ENCODE measurements at regions not wholly inside any gene's neighbourhood (a gene's known extent, or its start where the extent isn't known, plus 50 kb on each side); places are given as distances from the start of the nearest gene placed in this dataset.

- Histone ChIP-seq H2BK15ac (ENCODE audit: low read depth, low read length) (no peak overlapping the region), H2AFZ (ENCODE audit: low read length) (no peak overlapping the region), H3K9me3 (ENCODE audit: control insufficient read depth, low read depth, low read length) (peaks cover 20% of the 10 kb centered on the region), H3K56ac (ENCODE audit: insufficient read length, low read depth, low read length) (no peak overlapping the region), H4K20me1 (ENCODE audit: control insufficient read depth, insufficient read depth, insufficient read length) (no peaks in the 10 kb centered on the region), H2AK5ac (ENCODE audit: insufficient read length, low read length) (no peak overlapping the region), H4K8ac (replicated peaks; ENCODE audit: insufficient read length, low read depth, low read length) (no peak overlapping the region), H2BK120ac (ENCODE audit: low read depth, low read length, poor library complexity, severe bottlenecking) (no peak overlapping the region), H3K27ac (ENCODE audit: insufficient read length, low read depth, low read length) (no peak overlapping the region), H3K18ac (ENCODE audit: insufficient read length, low read depth, low read length) (no peak overlapping the region), H3K27me3 (ENCODE audit: insufficient read depth, low read length) (no peaks in the 10 kb centered on the region), H3K14ac (ENCODE audit: insufficient read depth, low read length) (no peak overlapping the region), H3K23ac (ENCODE audit: insufficient read length, low read depth, low read length) (no peak overlapping the region), H3K4ac (ENCODE audit: low read depth, low read length) (no peak overlapping the region), H3K79me2 (ENCODE audit: insufficient read depth, low read length) (no peaks in the 10 kb centered on the region), H3K4me1 (ENCODE audit: insufficient read depth, low read length) (no peaks in the 10 kb centered on the region), H2BK5ac (ENCODE audit: insufficient read length, low read length) (no peak overlapping the region), H2BK12ac (ENCODE audit: insufficient read length, low read depth, low read length) (no peak overlapping the region), H4K5ac (ENCODE audit: insufficient read length, low read depth, low read length) (no peak overlapping the region), H3T11ph (ENCODE audit: low read length) (no peak overlapping the region), H3K9ac (ENCODE audit: extremely low read depth, insufficient read length, low read length) (no peak overlapping the region), H4K91ac (ENCODE audit: insufficient read length, low read depth, low read length) (no peak overlapping the region), H3K79me1 (ENCODE audit: insufficient read depth, low read depth, low read length, poor library complexity, severe bottlenecking) (no peaks in the 10 kb centered on the region), H3K4me2 (ENCODE audit: insufficient read depth, insufficient read length, low read length) (no peak overlapping the region), H2BK20ac (ENCODE audit: low read depth, low read length, poor library complexity, severe bottlenecking) (no peak overlapping the region), H3K23me2 (ENCODE audit: insufficient read length, low read depth, low read length, poor library complexity, severe bottlenecking) (no peaks in the 10 kb centered on the region)
- no peak overlapping the region for H3K27ac Mint-ChIP-seq
- peaks cover 49% of the 10 kb centered on the region in 2 experiments for H3K9me3 Mint-ChIP-seq
- no peak overlapping the region for H3K4me3 Mint-ChIP-seq
- H3K36me3 Mint-ChIP-seq (ENCODE audit: insufficient read depth in 1 of 3, low read depth in 3 of 3): peaks cover 0 to 2% (median 0%) of the 10 kb centered on the region in 3 experiments; a peak in 1 of 7 replicates
- H3K27me3 Mint-ChIP-seq (ENCODE audit: low read depth): no peaks in the 10 kb centered on the region; the same call in none of the 2 replicates
- WGBS (ENCODE audit: extremely low coverage, insufficient read length, low lambda C conversion rate): no CpG with 5 or more reads among the region's 3 CpGs
- H3K4me1 Mint-ChIP-seq: no peaks in the 10 kb centered on the region
- no peak for DNase-seq
- peak; percentile 62 for TF ChIP-seq CTCF (conservative IDR thresholded peaks at IDR 0.05)
These were observed 56.4 kb upstream of the SPANXN1 start for GRCh38 chrX:145190801-145191389.
